ENCODE measurements at regions not wholly inside any gene's neighbourhood (a gene's known extent, or its start where the extent isn't known, plus 50 kb on each side); places are given as distances from the start of the nearest gene placed in this dataset.
"Not testable (repeated sequence)": the region's sequence is repeated elsewhere in the genome, so short reads cannot be mapped to it uniquely, and the experiment has no call there.

DNA sequence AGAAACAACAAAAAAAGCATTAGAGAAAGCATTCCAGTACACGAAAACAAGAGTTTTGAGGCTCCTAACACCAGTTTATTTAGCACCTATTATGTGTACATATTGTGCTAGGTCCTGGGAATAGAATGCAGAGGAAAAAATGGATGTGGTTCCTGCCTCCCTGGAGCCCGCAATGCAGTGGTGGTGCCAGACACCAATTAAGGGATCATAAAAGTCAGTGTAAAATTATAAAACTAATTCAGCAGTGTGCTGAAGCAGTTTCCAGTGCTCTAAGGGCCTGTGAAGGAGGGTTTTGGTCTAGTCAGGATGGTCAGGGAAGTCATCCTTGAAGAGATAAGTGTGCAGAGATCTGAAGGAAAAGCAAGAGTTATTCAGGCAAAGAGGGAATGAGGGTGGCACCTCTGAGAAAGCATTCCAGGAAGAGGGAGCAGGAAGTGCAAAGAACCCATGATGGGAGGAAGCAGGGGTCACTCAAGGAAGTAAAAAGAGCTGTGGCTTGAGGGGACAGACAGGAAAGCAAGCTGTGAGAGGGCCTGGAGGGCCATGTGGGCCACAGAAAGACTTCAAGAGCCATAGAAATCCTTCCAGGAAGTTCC lies 65.2 kb upstream of the IFNLR1 start:
- H3K4me3 ChIP-seq (ENCODE audit: low read depth, low read length), result no peak overlapping the region
- TF ChIP-seq, protein P1, sequence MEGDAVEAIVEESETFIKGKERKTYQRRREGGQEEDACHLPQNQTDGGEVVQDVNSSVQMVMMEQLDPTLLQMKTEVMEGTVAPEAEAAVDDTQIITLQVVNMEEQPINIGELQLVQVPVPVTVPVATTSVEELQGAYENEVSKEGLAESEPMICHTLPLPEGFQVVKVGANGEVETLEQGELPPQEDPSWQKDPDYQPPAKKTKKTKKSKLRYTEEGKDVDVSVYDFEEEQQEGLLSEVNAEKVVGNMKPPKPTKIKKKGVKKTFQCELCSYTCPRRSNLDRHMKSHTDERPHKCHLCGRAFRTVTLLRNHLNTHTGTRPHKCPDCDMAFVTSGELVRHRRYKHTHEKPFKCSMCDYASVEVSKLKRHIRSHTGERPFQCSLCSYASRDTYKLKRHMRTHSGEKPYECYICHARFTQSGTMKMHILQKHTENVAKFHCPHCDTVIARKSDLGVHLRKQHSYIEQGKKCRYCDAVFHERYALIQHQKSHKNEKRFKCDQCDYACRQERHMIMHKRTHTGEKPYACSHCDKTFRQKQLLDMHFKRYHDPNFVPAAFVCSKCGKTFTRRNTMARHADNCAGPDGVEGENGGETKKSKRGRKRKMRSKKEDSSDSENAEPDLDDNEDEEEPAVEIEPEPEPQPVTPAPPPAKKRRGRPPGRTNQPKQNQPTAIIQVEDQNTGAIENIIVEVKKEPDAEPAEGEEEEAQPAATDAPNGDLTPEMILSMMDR (IDR thresholded peaks at IDR 0.05; ENCODE audit: insufficient read depth, low read length, missing control alignments), result no peak
- ChIA-PET POLR2A (no interaction called here), CTCF (interaction anchor here (1.8 kb wide), 1 partner anchor 139 kb away, joined by 4 read pairs; no protein-coding TSS in a partner anchor)
- no peak for DNase-seq (ENCODE audit: low read depth, low spot score)

DNA sequence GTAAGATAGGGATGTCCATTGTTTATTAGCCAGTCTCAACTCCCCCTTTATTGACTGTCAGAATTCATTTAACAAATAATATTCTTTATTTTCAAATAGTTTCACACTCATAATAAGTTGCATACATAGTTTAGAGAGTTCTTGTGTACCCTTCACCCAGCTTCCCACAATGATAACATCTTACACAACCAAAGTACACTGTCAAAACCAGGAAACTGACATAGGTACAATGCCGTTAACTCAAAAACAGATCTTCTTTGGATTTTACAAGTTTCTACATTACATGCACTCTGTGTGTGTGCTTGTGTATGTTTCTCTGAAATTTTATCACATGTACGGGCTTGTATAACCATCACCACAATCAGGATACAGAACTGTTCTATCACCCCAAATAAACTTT lies 64.4 kb upstream of the IFNLR1 start:
- DNase-seq (ENCODE audit: low read depth, low spot score), result no peak
- TF ChIP-seq, protein P1 (IDR thresholded peaks at IDR 0.05; ENCODE audit: insufficient read depth, low read length, missing control alignments), result no peak
- POLR2A ChIA-PET, result no interaction called here
- CTCF ChIA-PET, result no interaction called here
- H3K4me3 ChIP-seq (ENCODE audit: low read depth, low read length), result no peak overlapping the region

DNA sequence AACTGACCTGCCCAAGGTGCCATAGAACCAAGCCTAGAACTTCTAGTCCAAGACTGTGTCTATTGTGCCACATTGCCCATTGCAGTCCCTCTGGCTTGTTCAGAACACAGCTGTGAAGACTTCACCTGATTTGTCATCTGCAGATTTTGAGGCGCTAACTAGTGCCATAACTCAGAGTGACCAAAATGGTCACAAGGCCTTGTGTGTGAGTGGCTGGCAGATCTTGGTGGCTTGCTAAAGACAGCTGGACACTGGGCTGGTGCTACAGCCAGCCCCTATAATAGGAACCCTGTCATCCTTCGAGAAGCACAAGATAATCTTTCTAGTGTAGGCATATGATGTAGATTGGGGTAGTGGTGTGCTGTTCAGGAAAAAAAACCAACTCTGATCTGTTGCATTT lies 63.7 kb upstream of the IFNLR1 start:
- POLR2A ChIA-PET, result no interaction called here
- TF ChIP-seq, protein P1 (IDR thresholded peaks at IDR 0.05; ENCODE audit: insufficient read depth, low read length, missing control alignments), result no peak

DNA sequence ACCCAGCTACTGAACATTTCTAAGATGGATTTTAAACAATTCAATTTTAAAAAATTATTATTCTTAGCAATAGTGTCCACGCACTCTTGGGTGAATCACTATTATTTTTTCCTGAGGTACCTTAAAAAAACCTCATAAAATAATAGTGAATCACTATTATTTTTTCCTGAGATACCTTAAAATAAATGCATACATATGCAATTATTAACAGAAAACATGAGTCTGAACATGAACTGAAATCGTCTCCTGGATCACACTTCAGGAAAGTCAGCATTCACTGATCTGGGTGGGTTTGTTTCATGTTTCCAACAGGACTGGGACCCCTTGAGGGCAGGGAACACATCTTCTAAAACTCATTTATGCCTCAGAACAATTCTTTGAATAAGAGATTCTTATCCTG lies 63.1 kb upstream of the IFNLR1 start:
- DNase-seq (ENCODE audit: low read depth, low spot score), result no peak
- ChIA-PET POLR2A (no interaction called here), CTCF (no interaction called here)
- TF ChIP-seq, protein P1 (IDR thresholded peaks at IDR 0.05; ENCODE audit: insufficient read depth, low read length, missing control alignments), result no peak
- no peak overlapping the region for H3K4me3 ChIP-seq (ENCODE audit: low read depth, low read length)

More for the DNA sequence above, 63.7 kb upstream of the IFNLR1 start:
- DNase-seq (ENCODE audit: low read depth, low spot score), result no peak
- CTCF ChIA-PET, result no interaction called here
- no peak overlapping the region for H3K4me3 ChIP-seq (ENCODE audit: low read depth, low read length)

DNA sequence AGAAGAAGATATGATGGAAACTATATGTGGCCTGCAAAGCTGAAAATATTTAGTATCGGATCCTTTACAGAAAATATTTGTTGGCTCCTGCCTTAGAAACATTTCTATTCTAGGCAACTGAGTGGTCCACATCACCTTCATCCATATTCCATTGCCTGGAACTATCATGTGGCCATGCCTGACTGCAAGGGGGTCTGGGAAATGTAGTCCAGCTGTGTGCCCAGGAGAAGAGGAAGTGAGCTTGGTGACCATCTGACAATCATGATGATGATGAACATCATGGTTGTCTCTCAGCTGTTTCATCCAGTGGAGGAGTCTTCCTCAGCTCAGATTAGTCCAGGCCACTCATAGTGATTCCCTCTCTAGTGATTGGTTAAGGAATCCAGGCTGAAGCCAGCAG lies 61.8 kb upstream of the IFNLR1 start:
- CTCF ChIA-PET, result interaction anchor here (1.0 to 3.0 kb wide), 2 partner anchors 47 to 142 kb away, joined by 3 to 10 read pairs; no protein-coding TSS in a partner anchor
- POLR2A ChIA-PET, result no interaction called here
- TF ChIP-seq, protein P1 (IDR thresholded peaks at IDR 0.05; ENCODE audit: insufficient read depth, low read length, missing control alignments), result no peak
- no peak for DNase-seq (ENCODE audit: low read depth, low spot score)
- no peak overlapping the region for H3K4me3 ChIP-seq (ENCODE audit: low read depth, low read length)

DNA sequence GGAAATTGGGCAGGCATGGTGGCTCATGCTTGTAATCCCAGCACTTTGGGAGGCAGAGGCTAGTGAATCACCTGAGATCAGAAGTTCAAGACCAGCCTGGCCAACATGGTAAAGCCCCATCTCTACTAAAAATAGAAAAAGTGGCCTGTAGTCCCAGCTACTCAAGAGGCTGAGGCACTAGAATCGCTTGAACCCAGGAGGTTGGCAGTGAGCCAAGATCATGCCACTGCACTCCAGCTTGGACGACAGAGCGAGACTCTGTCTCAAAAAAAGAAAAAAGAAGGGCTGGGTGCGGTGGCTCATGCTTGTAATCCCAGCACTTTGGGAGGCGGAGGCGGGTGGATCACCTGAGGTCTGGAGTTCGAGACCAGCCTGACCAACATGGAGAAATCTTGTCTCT lies 60.2 kb upstream of the IFNLR1 start:
- CTCF ChIA-PET, result interaction anchor here (1.4 to 3.0 kb wide), 3 partner anchors 18 to 144 kb away, joined by 3 to 10 read pairs (median 5); no protein-coding TSS in a partner anchor
- DNase-seq (ENCODE audit: low read depth, low spot score); H3K4me3 ChIP-seq (ENCODE audit: low read depth, low read length); POLR2A ChIA-PET: not testable (repeated sequence)
